ENCODE measurements at regions not wholly inside any gene's neighbourhood (a gene's known extent, or its start where the extent isn't known, plus 50 kb on each side); places are given as distances from the start of the nearest gene placed in this dataset.

DNA sequence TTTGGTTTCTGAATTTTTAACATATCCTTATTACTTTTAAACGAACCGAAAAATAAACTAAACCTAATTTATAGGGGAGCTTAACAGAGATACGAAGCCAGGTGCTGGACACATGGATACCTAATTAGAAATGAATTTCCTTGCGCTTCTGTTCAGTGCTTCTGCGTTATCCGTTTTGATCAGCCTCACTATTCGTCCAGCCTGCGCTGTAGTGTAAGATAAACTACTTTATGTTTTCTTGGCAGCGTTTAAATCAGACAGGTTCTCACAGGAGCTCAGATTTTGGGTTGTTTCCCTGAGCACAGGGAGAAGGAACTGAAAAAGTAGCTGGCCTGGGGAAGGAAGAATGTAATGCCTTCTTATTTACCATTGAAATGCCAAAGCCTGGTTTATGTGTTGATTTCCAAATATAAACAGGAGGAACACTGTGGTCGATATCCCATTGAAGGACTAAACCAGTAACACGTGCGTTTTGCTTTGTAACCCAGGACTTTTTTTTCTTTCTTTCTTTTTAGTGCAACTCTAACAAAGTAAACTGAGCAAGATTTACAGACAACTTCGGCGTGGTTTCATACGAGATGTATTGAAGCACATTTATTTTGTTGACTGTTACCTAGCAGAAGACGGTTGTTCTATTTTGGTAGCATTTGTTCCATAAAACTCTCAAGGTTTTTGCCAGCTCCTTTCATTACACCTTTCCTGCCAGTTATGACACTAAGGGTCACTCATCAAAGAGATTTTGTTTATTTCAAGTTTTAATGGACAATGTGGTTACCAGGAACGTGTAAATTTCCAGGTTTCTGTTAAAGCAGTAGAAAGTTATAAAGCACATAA is 214.8 kb upstream of the HEY2 start:
- TF ChIP-seq, protein P1, sequence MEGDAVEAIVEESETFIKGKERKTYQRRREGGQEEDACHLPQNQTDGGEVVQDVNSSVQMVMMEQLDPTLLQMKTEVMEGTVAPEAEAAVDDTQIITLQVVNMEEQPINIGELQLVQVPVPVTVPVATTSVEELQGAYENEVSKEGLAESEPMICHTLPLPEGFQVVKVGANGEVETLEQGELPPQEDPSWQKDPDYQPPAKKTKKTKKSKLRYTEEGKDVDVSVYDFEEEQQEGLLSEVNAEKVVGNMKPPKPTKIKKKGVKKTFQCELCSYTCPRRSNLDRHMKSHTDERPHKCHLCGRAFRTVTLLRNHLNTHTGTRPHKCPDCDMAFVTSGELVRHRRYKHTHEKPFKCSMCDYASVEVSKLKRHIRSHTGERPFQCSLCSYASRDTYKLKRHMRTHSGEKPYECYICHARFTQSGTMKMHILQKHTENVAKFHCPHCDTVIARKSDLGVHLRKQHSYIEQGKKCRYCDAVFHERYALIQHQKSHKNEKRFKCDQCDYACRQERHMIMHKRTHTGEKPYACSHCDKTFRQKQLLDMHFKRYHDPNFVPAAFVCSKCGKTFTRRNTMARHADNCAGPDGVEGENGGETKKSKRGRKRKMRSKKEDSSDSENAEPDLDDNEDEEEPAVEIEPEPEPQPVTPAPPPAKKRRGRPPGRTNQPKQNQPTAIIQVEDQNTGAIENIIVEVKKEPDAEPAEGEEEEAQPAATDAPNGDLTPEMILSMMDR (IDR thresholded peaks at IDR 0.05): no peak
- no peak for TF ChIP-seq POLR2A (IDR thresholded peaks at IDR 0.05)
